ENCODE measurements at regions not wholly inside any gene's neighbourhood (a gene's known extent, or its start where the extent isn't known, plus 50 kb on each side); places are given as distances from the start of the nearest gene placed in this dataset.

- no peak for TF ChIP-seq CTCF (IDR thresholded peaks at IDR 0.05; ENCODE audit: control insufficient read depth, insufficient read depth, low read depth, low read length, missing control alignments)
- DNase-seq (ENCODE audit: low read depth) = no peak
Measured at GRCh38 chr5:96197347-96197746, 235.7 kb upstream of the ELL2 start.

GRCh38 chr5:96196890-96197289 is 235.2 kb upstream of the ELL2 start:
- no peak for DNase-seq (ENCODE audit: low read depth)
- no peak for TF ChIP-seq CTCF (IDR thresholded peaks at IDR 0.05; ENCODE audit: control insufficient read depth, insufficient read depth, low read depth, low read length, missing control alignments)
- no peak overlapping the region for H3K4me3 ChIP-seq (ENCODE audit: control insufficient read depth, low read depth, low read length)

More at GRCh38 chr5:96197347-96197746, 235.7 kb upstream of the ELL2 start:
- H3K4me3 ChIP-seq (ENCODE audit: control insufficient read depth, low read depth, low read length) = no peak overlapping the region

- H3K4me3 ChIP-seq (ENCODE audit: control insufficient read depth, low read depth, low read length) = no peak overlapping the region
- no peak for DNase-seq (ENCODE audit: low read depth)
- no peak for TF ChIP-seq CTCF (IDR thresholded peaks at IDR 0.05; ENCODE audit: control insufficient read depth, insufficient read depth, low read depth, low read length, missing control alignments)
Measured at GRCh38 chr5:96196407-96196806, 234.8 kb upstream of the ELL2 start.

GRCh38 chr5:96195123-96195522 is 233.5 kb upstream of the ELL2 start:
- DNase-seq (ENCODE audit: low read depth) = no peak
- H3K4me3 ChIP-seq (ENCODE audit: control insufficient read depth, low read depth, low read length) = no peak overlapping the region
- TF ChIP-seq CTCF (IDR thresholded peaks at IDR 0.05; ENCODE audit: control insufficient read depth, insufficient read depth, low read depth, low read length, missing control alignments) = no peak

- TF ChIP-seq CTCF (IDR thresholded peaks at IDR 0.05; ENCODE audit: control insufficient read depth, insufficient read depth, low read depth, low read length, missing control alignments) = no peak
- H3K4me3 ChIP-seq (ENCODE audit: control insufficient read depth, low read depth, low read length) = no peak overlapping the region
- no peak for DNase-seq (ENCODE audit: low read depth)
Measured at GRCh38 chr5:96194593-96194992, 232.9 kb upstream of the ELL2 start.

GRCh38 chr5:96193946-96194345 is 232.3 kb upstream of the ELL2 start:
- no peak overlapping the region for H3K4me3 ChIP-seq (ENCODE audit: control insufficient read depth, low read depth, low read length)
- DNase-seq (ENCODE audit: low read depth) = no peak
- no peak for TF ChIP-seq CTCF (IDR thresholded peaks at IDR 0.05; ENCODE audit: control insufficient read depth, insufficient read depth, low read depth, low read length, missing control alignments)

GRCh38 chr5:96189987-96190386 is 228.3 kb upstream of the ELL2 start:
- no peak for DNase-seq (ENCODE audit: low read depth)
- H3K4me3 ChIP-seq (ENCODE audit: control insufficient read depth, low read depth, low read length) = no peak overlapping the region
- no peak for TF ChIP-seq CTCF (IDR thresholded peaks at IDR 0.05; ENCODE audit: control insufficient read depth, insufficient read depth, low read depth, low read length, missing control alignments)

All from AG09309 (cell line).